Neural cell (in vitro differentiated cells): ENCODE measurements at regions not wholly inside any gene's neighbourhood (a gene's known extent, or its start where the extent isn't known, plus 50 kb on each side); places are given as distances from the start of the nearest gene placed in this dataset.

ENCODE experiments used
- CTCF ChIP-seq: fragments of 450-650 bp; IDR thresholded peaks from 2 replicates; pipeline ENCODE4 v1.5.1; 2014; ENCODE audit warnings: antibody characterized with exemption, mild to moderate bottlenecking, moderate library complexity; ENCODE audit not compliant: poor library complexity, severe bottlenecking
- EP300 ChIP-seq: fragments of 450-650 bp; conservative IDR thresholded peaks from 2 replicates; pipeline ENCODE4 v1.6.1; 2014; ENCODE audit warnings: antibody characterized with exemption, mild to moderate bottlenecking, moderate library complexity; ENCODE audit not compliant: poor library complexity, severe bottlenecking
- EZH2 ChIP-seq: fragments of 200-600, 300-800 bp; shearing (Covaris generic), sonication (generic); IDR thresholded peaks from 2 replicates; pipeline ENCODE4 v1.6.1; 2014; ENCODE audit warnings: antibody characterized with exemption, low read length, borderline replicate concordance, mild to moderate bottlenecking; ENCODE audit not compliant: insufficient read depth, poor library complexity, severe bottlenecking
- SMC3 ChIP-seq: fragments of 450-650 bp; conservative IDR thresholded peaks from 2 replicates; pipeline ENCODE4 v1.6.1; 2014; ENCODE audit warnings: antibody characterized with exemption, mild to moderate bottlenecking, moderate library complexity; ENCODE audit not compliant: poor library complexity

GRCh38 chr1:36741066-36741465, 258.4 kb upstream of the CSF3R start:
- TF ChIP-seq CTCF (no peak), SMC3 (no peak), EP300 (no peak), EZH2 (no peak)
